ENCODE measurements at regions not wholly inside any gene's neighbourhood (a gene's known extent, or its start where the extent isn't known, plus 50 kb on each side); places are given as distances from the start of the nearest gene placed in this dataset.
A peak's percentile ranks its signal among the peaks of the same experiment; 100 is the strongest.

- no peak for DNase-seq
Measured at GRCh38 chr13:31925079-31925478, 106.5 kb upstream of the FRY start.

DNA sequence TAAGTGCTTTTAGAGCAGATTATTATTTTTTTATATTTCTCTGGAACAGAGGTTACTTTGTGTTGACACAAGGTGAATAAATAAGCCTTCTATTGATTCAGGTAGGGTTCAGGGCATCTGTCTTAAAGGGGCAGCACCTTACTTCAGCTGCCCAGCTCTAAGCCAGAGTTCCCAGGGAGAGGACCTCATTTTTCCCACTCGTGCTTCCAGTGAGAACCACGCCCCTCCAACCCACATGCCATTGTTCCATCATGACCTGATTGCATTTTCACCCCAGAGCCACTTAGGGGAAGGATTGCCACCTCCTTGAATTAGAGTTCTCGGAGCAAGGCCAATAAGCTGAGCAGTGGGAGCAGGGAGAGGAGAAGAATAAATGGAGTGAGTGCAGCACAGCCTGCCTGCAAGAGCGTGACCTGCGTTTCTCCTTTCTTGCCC is 104.3 kb upstream of the FRY start:
- no peak for DNase-seq

DNA sequence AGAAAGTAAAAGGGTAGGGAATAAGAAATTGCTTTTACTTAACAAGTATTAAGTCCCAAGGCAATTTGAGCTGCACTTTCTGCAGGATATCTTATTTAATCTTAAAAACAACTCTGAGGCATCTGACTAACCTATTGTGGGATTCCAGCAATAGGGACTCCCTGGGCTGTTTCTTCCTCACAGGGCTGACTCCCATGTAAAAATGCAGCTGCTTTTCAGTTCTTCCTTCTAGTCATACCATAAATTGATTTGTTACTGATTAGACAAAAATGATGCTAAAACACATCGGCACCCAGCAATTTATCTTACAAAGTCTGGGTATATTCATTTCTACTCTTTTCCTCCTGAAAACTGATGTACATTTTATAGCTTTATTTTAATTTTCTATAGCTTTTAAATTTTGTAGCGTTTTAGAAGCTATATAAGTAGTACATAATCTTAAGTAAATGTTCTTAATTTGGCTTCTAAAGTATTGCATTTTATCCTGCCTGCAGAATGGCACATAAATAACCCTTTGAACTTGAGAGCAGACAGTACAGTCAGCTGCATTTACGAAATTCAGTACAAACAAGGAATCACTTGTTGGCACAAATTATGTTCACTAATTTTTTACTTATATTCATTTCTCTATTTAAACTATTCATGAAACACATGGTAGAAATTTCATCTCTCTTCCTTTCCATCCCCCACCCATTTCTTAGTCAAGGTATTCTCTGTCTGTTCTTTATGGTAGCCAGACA is 102.4 kb upstream of the FRY start:
- DNase-seq: no peak

DNA sequence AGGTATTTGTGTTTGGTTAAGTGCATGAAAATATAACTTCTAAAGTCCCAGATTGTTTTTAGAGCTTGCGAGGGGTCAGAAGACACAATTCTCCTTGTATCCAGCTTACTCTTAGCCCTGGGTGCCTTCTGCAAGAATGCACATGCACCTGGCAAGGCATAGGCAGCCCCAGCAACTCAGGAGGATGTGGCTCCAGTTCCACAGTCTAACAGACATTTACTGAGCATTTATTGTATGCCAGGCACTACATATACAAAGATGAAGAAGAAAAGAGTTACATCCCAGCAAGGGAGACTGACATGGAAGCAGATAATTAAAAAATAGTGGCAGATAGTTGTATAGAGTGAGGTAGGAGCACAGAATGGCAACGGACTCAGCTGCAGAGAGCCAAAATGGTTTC is 101.1 kb upstream of the FRY start:
- DNase-seq: no peak

GRCh38 chr13:31930901-31931522 is 100.6 kb upstream of the FRY start:
- peak in 1 of 56 donors; percentile 9 for DNase-seq

- DNase-seq: no peak
Measured at GRCh38 chr13:31937436-31937835, 94.1 kb upstream of the FRY start.

DNA sequence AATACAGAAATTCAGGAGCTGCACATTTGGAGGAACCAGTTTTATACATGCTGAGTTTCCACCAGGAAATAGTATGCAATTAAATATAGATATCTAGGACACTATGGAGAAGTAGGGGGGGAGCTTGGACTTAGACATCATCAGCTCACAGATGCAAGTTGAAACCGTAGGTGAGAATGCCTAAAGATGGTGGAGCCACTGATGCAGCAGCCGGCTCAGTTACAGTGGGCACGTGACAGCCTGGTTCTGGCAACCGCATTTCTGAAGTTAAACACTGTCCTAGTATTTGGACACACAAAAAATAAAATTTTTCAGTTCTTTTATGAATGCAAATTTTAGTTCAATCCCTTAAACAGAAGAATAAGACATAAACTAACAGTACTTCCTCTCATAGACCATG is 91.5 kb upstream of the FRY start:
- DNase-seq: no peak

- no peak for DNase-seq
Measured at GRCh38 chr13:31943591-31943990, 88.0 kb upstream of the FRY start.

GRCh38 chr13:31944262-31945160 is 87.1 kb upstream of the FRY start:
- DNase-seq: no peak

- DNase-seq: peak in 3 of 56 donors; percentile 9 to 29 (median 25)
Measured at GRCh38 chr13:31945202-31945961, 86.2 kb upstream of the FRY start.

DNA sequence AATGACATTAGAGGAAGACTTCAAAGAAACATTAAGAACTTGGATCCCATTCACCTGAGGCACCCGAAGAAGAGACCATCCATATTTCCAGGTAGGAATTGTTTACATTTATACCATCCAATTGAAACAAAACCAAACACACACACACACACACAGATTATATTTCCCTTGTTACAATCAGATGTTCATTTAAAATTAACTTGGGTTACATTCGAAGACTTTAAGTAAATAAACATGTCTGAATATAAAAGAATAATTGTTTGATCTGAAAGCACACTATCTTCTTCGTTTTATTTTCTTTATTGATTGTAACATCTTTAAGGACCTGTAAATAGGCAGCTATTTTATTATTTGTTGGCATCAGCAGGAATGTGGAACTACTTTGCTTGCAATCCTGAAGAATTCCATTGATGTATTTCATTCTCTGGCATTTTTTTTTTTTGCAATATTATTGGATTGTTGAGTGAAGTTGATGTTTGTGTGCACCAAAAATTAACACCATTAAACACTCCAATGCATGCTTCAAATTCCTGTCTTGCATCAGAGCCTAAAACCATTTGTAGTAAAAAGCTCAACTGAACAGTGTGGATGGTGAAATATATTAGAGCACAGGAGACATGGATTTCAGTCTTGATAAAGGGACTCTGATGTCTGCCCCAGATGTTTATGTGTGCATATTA is 85.3 kb upstream of the FRY start:
- no peak for DNase-seq

- DNase-seq: no peak
Measured at GRCh38 chr13:31947105-31947504, 84.5 kb upstream of the FRY start.

- no peak for DNase-seq
Measured at GRCh38 chr13:31947506-31947905, 84.1 kb upstream of the FRY start.

DNA sequence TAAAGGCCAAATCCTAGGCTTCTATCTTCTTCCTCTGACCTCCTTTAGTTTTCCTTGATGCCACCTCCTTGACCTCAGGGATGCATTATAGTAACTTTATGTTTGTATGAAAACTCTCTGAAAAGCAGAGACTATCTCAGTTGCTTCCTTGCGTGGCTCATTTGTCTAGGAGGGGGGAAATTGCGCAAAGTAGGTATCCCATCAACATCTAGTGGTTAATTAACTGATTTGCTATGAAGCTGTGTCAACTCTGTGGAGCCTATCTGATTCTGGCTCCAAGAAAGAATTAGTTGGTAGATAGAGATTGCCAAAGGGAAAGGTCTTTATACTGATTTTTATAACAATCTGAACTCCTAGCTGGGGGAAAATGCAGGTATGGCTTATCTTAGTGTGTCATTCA is 82.1 kb upstream of the FRY start:
- DNase-seq: no peak

DNA sequence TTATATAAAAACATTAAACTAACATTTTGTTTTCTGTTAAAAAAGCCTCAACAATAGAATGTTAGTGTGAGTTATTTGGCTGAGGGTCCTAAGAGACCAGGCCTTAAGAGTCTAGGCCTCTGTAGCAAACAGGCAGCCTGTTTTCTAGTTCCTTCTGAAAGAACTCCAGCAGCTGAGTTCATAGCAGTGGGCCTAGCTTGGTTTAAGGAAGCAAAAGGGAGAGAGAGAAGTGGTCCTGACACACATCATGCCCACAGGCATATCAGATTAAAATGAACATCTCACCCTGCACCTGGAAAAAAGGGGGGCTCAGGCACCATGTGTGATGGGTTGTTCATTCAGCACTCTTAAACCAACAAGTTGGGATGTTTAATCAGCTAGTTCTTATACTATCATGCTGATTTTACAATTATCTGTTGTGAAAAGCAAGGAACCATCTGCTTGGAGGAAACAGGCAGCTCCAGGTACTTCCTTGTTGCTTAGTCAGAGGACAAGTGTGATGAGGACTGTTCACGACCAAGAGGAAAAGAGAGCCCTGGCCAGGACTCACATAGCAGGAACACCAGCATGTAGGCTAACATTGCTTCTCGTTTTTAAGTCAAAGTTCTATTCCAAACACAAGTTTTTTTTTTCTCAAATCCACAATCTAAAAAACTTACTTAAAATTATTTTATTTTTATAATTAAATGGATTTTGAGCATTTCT is 81.3 kb upstream of the FRY start:
- no peak for DNase-seq

GRCh38 chr13:31951215-31951678 is 80.3 kb upstream of the FRY start:
- peak in 1 of 56 donors; percentile 8 for DNase-seq

- DNase-seq: no peak
Measured at GRCh38 chr13:31952641-31953380, 78.8 kb upstream of the FRY start.

DNA sequence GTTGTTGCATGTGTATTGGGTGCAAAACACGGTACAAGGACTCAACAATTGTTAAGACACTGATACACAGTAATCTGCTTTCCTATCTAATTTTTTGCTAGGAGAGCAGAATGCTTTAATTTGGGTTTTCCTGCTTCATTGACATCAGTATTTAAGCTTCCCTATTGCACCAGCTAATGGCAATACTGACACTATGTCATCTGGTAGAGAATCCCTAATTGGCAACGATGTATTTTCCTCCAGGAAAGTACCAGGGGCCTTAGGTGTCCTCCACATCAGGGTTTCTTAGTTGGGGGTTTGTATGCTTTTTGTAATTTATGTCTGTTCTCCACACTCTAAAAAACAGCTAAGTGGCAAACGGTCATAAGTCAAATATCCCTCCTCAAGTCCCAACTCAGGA is 76.5 kb upstream of the FRY start:
- no peak for DNase-seq

GRCh38 chr13:31955741-31956140 is 75.8 kb upstream of the FRY start:
- DNase-seq: no peak

Data from nucleus accumbens (tissue), 56 donors.